NOMO-1 treated with dmso at 0.1 percent for 144 hours (cell line): ENCODE measurements at regions not wholly inside any gene's neighbourhood (a gene's known extent, or its start where the extent isn't known, plus 50 kb on each side); places are given as distances from the start of the nearest gene placed in this dataset.

Experiments used
- DNase-seq: peaks from one replicate; lab custom pipeline; 2025; ENCODE audit not compliant: unreplicated experiment; lab: John Stamatoyannopoulos, UW

DNA sequence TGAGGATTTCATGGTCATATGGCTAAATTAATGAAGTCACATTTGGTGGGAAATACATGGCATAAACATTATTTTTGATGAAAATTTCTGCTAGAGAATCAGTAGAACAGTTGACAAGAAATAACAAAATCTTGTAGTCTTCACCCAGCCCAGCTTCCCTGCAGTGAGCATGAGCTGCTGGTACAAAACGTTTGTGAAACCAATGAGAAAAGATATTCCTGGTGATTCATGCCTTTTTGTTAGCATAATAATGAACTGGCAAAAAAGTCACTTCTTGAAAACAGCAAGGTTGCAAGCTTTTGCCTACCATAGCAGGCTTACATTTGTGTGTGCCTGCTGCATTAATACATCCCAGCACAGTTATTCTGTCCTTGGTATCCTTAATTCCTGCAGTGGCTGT lies 475.9 kb upstream of the HTR2A start:
- DNase-seq, result no peak

- no peak for DNase-seq
These were observed 454.9 kb upstream of the HTR2A start for GRCh38 chr13:47351798-47352197.

DNA sequence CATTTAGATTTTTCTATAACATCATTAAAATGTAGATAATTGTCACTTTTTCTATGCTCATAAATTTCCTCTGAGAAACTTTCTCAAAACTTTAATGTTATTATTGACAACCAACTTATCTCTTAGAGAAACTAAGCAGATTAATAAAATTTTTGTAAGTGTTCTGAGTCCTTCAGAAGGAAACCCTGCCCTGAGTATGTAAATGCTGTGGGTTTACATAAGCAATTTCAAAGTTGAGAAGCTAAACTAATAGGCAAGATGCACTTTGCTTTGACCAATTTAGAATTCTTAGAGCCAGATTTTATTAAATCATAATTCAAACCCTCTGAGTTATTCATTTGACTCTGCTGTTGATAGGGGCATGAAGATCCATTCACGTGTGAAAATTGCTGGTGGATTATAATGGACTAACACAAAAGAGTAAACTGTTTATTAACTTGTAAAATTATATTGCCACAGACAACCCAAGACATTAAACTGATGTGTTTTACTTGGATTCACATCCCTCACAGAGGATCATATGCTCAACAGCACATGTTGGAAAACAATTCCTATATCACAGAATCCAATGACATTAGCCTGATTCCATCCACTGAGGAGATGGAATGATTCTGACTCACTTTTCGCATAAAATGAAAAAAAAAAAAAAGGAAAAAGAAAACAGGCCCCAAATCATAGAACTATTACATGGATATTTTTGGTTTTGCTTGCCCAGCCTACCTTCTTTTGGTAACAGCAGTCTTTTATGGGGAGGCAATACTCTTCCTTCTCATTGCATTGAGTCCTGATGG lies 453.7 kb upstream of the HTR2A start:
- DNase-seq, result no peak

DNA sequence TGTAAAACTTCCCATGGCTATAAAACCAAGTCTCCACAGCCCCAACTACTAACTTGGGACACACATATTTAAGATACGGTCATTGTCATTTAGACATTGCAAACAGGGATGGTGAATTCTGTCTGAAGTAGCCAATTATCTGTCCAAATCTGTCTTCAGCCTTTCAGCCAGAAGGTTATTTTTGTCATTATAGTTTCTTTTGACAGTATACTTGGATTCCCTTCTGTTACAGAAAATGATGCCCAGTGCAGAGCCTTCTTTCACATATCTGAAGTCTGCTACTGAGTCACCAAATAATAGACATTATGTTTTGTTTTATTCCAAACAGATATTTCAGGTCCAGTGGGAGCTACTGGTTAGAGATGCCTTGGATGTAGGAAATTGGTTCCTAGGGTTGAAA lies 452.4 kb upstream of the HTR2A start:
- DNase-seq, result no peak

- no peak for DNase-seq
These were observed 441.1 kb upstream of the HTR2A start for GRCh38 chr13:47337781-47338507.

- no peak for DNase-seq
These were observed 437.3 kb upstream of the HTR2A start for GRCh38 chr13:47334173-47334572.

DNA sequence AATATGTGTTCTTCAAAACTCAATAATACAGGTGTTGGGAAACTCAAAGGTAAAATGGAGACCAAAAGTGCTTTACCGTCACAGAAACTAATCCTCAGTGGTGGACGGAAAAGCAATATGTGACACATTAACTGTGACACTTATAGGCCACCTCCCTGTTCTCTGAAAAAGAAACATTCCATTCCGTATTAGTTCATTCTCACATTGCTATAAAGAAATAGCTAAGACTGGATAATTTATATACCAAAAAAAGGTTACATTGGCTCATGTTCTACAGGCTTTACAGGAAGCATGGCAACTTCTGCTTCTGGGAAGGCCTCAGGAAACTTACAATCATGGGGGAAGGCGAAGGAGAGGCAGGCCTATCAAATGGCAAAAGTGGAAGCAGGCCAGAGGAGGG lies 435.3 kb upstream of the HTR2A start:
- no peak for DNase-seq

DNA sequence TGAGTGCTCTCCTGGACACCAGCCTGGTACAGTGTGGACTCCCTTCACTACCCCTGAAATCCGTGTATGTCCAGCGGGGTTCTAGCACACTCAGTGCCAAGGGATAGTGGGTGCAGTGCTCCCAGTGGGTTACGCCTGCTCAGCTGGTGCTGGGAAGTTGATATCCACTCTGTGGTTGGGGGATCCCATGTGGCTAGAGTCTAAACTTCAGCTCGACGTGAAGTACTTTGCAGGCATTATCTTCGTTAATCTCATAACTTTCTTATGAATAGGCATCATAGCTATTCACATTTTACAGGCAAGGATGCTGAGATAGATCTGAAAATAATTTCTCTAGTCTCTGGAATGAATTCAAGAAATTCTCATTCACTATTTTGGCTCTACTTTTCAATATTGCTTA lies 433.2 kb upstream of the HTR2A start:
- no peak for DNase-seq

- no peak for DNase-seq
These were observed 431.0 kb upstream of the HTR2A start for GRCh38 chr13:47327861-47328260.

- no peak for DNase-seq
These were observed 429.2 kb upstream of the HTR2A start for GRCh38 chr13:47326061-47326460.

DNA sequence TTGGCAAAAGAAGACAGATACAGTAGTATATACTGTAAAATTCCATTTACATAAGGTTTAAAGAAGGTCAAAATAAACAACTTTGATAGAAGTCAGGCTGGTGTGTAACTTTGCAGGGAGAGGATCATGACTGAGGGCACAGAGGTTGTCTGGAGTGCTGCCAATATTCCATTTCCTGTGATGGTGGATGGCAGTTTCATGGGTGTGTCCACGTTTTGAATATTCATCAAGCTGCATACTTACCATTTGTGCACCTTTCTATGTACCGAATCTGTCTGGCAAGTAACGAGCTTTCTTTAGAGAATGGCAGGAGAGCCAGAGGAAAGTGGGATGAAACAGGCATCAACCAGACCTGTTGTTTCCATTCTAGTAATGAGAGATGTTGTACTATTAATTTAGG lies 420.5 kb upstream of the HTR2A start:
- no peak for DNase-seq

GRCh38 chr13:47310401-47310800 lies 413.5 kb upstream of the HTR2A start:
- DNase-seq, result no peak

DNA sequence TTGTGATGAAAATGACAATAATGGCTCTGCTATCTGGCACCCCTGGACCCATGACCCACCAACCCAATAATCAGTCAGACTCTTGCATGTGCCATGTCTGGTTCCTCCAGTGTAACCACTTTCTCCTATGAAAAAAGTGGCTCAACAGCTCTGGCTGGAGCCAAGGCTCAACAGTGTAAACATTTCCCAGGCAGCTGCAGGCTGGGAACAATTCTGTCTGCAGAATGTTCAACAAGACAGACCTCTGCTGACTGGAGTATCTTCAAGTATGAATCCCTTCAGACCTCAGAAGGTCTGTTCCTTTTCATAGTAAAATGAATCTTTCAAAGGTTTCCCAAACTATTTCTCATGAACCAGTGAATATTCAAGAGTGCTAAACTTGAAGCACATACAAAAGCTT lies 410.1 kb upstream of the HTR2A start:
- no peak for DNase-seq

- DNase-seq, result no peak
These were observed 406.8 kb upstream of the HTR2A start for GRCh38 chr13:47303626-47304025.

GRCh38 chr13:47299304-47299703 lies 402.5 kb upstream of the HTR2A start:
- DNase-seq, result no peak

- no peak for DNase-seq
These were observed 401.7 kb upstream of the HTR2A start for GRCh38 chr13:47298506-47298905.

GRCh38 chr13:47294691-47295090 lies 397.8 kb upstream of the HTR2A start:
- no peak for DNase-seq

DNA sequence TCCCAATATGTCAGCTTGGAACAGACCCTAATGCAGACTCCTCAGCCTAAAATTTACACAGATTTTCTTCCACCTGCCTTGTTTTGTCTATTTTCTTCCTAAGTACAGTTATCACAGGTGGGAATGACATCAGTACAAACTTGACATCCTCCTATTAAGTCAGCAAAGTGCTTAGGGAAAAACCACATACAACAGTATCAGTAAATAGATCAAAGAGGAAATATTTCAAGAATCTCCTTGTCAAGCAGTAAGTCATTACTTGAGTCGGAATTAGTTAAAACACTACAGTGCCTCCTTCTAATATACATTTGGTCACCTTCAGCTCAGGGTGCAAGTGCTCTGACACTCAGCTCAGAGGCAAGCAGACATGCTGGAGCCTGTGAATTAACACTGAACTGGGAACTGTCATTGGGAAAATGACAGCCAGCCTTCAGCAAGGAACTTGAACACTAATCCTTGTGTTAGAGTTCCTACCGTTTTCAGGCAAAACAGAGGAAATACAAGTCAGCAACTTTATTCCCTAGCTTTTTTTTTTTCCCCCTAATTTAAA lies 394.3 kb upstream of the HTR2A start:
- no peak for DNase-seq

- no peak for DNase-seq
These were observed 392.7 kb upstream of the HTR2A start for GRCh38 chr13:47289567-47289966.

GRCh38 chr13:47288546-47288945 lies 391.7 kb upstream of the HTR2A start:
- no peak for DNase-seq

- DNase-seq, result no peak
These were observed 390.5 kb upstream of the HTR2A start for GRCh38 chr13:47287291-47287751.

DNA sequence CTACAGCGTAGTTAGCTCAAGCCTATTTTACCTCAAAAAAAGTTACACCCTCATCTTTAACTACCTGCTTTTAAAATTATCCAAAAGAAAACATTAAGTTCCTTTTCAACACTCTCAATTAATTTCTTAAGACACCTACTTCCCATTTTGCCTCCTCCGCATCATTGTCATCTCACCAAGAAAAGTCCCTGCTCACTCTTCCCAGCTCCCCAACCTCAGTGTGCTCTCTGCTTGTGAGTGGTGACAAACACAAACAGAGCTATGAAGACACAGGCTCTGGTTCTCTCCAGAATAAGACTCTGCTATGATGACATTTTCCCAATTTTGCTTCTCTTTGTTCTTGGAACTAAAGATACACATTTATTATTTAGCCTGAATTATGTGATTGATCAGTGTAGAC lies 385.1 kb upstream of the HTR2A start:
- DNase-seq, result no peak
